Astrocyte (in vitro differentiated cells and primary cell): ENCODE measurements at regions not wholly inside any gene's neighbourhood (a gene's known extent, or its start where the extent isn't known, plus 50 kb on each side); places are given as distances from the start of the nearest gene placed in this dataset.

ENCODE experiments used
- DNase-seq: peaks from one replicate; pipeline ENCODE4 v3.0.0-alpha.2; 2010; ENCODE audit warnings: low read depth
- FAIRE-seq: peaks from 2 replicates; lab custom pipeline; 2011; peaks lifted over from hg19 to GRCh38; lab: Jason Lieb, UNC
- H2AFZ ChIP-seq: 2 replicates; pipeline ENCODE4 v1.6.0; 2012; ENCODE audit warnings: low read depth, low read length, inconsistent platforms
- H3K27ac ChIP-seq: 2 replicates; pipeline ENCODE4 v1.5.1; 2011; ENCODE audit warnings: low read depth, low read length, inconsistent platforms
- H3K27me3 ChIP-seq: 2 replicates; pipeline ENCODE4 v1.6.0; 2011; ENCODE audit warnings: low read length, inconsistent platforms; ENCODE audit not compliant: insufficient read depth
- H3K36me3 ChIP-seq: 2 replicates; pipeline ENCODE4 v1.5.1; 2011; ENCODE audit warnings: low read length, inconsistent platforms; ENCODE audit not compliant: insufficient read depth
- H3K4me1 ChIP-seq: 2 replicates; pipeline ENCODE4 v1.5.1; 2011; ENCODE audit warnings: low read length, inconsistent platforms; ENCODE audit not compliant: insufficient read depth
- H3K4me2 ChIP-seq: 2 replicates; pipeline ENCODE4 v1.6.0; 2012; ENCODE audit warnings: low read length, inconsistent platforms
- H3K4me3 ChIP-seq: 2 replicates; pipeline ENCODE4 v1.5.1; 2011; ENCODE audit warnings: low read depth, mild to moderate bottlenecking, low read length, inconsistent platforms; ENCODE audit not compliant: insufficient read depth
- H3K79me2 ChIP-seq: 2 replicates; pipeline ENCODE4 v1.6.0; 2012; ENCODE audit warnings: mild to moderate bottlenecking, low read length, inconsistent platforms; ENCODE audit not compliant: insufficient read depth
- H3K9ac ChIP-seq: 2 replicates; pipeline ENCODE4 v1.6.0; 2012; ENCODE audit warnings: mild to moderate bottlenecking, low read length, inconsistent platforms
- H3K9me3 ChIP-seq: 2 replicates; pipeline ENCODE4 v1.5.1; 2012; ENCODE audit warnings: low read depth, mild to moderate bottlenecking, low read length, inconsistent platforms; ENCODE audit not compliant: insufficient read depth
- H4K20me1 ChIP-seq: 2 replicates; pipeline ENCODE4 v1.6.0; 2012; ENCODE audit warnings: low read length, inconsistent platforms; ENCODE audit not compliant: insufficient read depth
- H3K27ac Mint-ChIP-seq: one replicate; pipeline ENCODE4 v1.8.0; 2021; ENCODE audit warnings: mild to moderate bottlenecking, mixed read lengths; ENCODE audit not compliant: unreplicated experiment
- H3K27me3 Mint-ChIP-seq: one replicate; pipeline ENCODE4 v1.8.0; 2021; ENCODE audit warnings: low read depth, mixed read lengths; ENCODE audit not compliant: unreplicated experiment
- H3K36me3 Mint-ChIP-seq: one replicate; pipeline ENCODE4 v1.8.0; 2021; ENCODE audit warnings: low read depth, mixed read lengths; ENCODE audit not compliant: unreplicated experiment
- H3K4me1 Mint-ChIP-seq: one replicate; pipeline ENCODE4 v1.8.0; 2021; ENCODE audit warnings: low read depth, mixed read lengths; ENCODE audit not compliant: unreplicated experiment
- H3K4me3 Mint-ChIP-seq: one replicate; pipeline ENCODE4 v1.8.0; 2021; ENCODE audit warnings: mild to moderate bottlenecking, moderate library complexity, mixed read lengths; ENCODE audit not compliant: unreplicated experiment
- H3K9me3 Mint-ChIP-seq: one replicate; pipeline ENCODE4 v1.8.0; 2021; ENCODE audit warnings: mild to moderate bottlenecking, mixed read lengths; ENCODE audit not compliant: unreplicated experiment
- EZH2 ChIP-seq: IDR thresholded peaks from 2 replicates; pipeline ENCODE4 v1.6.1; 2012; ENCODE audit warnings: mild to moderate bottlenecking, low read length, inconsistent platforms; ENCODE audit not compliant: insufficient read depth
- TF ChIP-seq, protein P1 (sequence below): IDR thresholded peaks from 2 replicates; pipeline ENCODE4 v1.5.1; 2011; ENCODE audit warnings: low read depth, mild to moderate bottlenecking, inconsistent platforms, low read length, moderate library complexity; ENCODE audit not compliant: insufficient read depth

DNA sequence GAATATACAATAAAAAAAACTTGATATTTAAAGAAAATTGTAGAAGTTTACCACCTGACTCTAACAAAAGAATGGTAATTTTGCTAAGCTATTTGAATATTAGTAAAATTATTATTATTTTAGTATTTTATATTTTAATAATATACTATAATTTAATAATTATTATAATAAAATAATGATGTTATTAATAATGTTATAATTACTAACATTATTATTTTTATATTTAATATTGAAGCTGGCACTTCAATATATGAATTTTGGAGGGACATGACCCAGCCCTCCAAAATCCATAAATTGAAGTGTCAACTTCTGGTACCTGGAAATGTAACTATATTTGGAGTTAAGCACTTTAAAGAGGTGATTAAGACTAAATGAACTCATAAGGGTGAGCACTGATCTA lies 486.1 kb upstream of the CDH9 start:
- no peak for FAIRE-seq

DNA sequence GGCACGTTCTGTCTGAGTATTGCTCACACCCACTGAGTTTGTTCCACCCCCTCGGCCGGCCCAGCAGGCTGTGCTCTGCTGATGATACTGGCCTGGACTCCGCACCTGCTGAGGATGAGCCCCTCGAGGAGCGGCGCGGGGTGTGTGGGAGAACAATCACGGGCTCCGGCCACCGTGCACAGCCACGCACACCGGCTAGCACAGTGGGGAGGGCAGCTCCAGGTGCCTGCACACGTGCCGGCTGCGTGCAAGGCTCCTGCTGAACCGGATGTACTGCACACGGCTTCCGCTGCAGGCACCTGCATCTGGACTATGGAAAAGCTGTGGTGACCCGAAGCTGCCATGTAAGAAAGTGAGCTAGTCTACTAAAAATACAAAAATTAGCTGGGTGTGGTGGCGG lies 485.2 kb upstream of the CDH9 start:
- peaks cover 3% of the 10 kb centered on the region for H3K9me3 ChIP-seq
- Mint-ChIP-seq H3K9me3 (peaks cover 3% of the 10 kb centered on the region), H3K27ac (no peak overlapping the region), H3K36me3 (no peaks in the 10 kb centered on the region), H3K27me3 (no peaks in the 10 kb centered on the region), H3K4me1 (no peaks in the 10 kb centered on the region), H3K4me3 (no peak overlapping the region)
- H3K27ac ChIP-seq, result no peak overlapping the region
- H3K36me3 ChIP-seq, result no peaks in the 10 kb centered on the region
- no peaks in the 10 kb centered on the region for H3K4me1 ChIP-seq
- TF ChIP-seq, protein P1, sequence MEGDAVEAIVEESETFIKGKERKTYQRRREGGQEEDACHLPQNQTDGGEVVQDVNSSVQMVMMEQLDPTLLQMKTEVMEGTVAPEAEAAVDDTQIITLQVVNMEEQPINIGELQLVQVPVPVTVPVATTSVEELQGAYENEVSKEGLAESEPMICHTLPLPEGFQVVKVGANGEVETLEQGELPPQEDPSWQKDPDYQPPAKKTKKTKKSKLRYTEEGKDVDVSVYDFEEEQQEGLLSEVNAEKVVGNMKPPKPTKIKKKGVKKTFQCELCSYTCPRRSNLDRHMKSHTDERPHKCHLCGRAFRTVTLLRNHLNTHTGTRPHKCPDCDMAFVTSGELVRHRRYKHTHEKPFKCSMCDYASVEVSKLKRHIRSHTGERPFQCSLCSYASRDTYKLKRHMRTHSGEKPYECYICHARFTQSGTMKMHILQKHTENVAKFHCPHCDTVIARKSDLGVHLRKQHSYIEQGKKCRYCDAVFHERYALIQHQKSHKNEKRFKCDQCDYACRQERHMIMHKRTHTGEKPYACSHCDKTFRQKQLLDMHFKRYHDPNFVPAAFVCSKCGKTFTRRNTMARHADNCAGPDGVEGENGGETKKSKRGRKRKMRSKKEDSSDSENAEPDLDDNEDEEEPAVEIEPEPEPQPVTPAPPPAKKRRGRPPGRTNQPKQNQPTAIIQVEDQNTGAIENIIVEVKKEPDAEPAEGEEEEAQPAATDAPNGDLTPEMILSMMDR, result no peak
- no peak for TF ChIP-seq EZH2
- FAIRE-seq, result no peak
- no peaks in the 10 kb centered on the region for H3K27me3 ChIP-seq
- no peaks in the 10 kb centered on the region for H3K79me2 ChIP-seq
- H3K9ac ChIP-seq, result no peak overlapping the region
- H2AFZ ChIP-seq, result no peak overlapping the region
- DNase-seq, result no peak
- H3K4me3 ChIP-seq, result no peak overlapping the region
- no peaks in the 10 kb centered on the region for H4K20me1 ChIP-seq
- H3K4me2 ChIP-seq, result no peak overlapping the region

More for the DNA sequence above, 486.1 kb upstream of the CDH9 start:
- Histone ChIP-seq H3K4me3 (no peak overlapping the region), H3K27ac (no peak overlapping the region), H3K4me2 (no peak overlapping the region), H3K9me3 (peaks cover under 1% of the 10 kb centered on the region), H3K79me2 (no peaks in the 10 kb centered on the region), H2AFZ (no peak overlapping the region), H3K4me1 (no peaks in the 10 kb centered on the region), H3K9ac (no peak overlapping the region), H4K20me1 (no peaks in the 10 kb centered on the region), H3K36me3 (no peaks in the 10 kb centered on the region), H3K27me3 (no peaks in the 10 kb centered on the region)
- Mint-ChIP-seq H3K27me3 (no peaks in the 10 kb centered on the region), H3K4me1 (no peaks in the 10 kb centered on the region), H3K4me3 (no peak overlapping the region), H3K27ac (no peak overlapping the region), H3K9me3 (no peaks in the 10 kb centered on the region), H3K36me3 (no peaks in the 10 kb centered on the region)
- no peak for TF ChIP-seq EZH2
- TF ChIP-seq, protein P1, result no peak
- DNase-seq, result no peak

DNA sequence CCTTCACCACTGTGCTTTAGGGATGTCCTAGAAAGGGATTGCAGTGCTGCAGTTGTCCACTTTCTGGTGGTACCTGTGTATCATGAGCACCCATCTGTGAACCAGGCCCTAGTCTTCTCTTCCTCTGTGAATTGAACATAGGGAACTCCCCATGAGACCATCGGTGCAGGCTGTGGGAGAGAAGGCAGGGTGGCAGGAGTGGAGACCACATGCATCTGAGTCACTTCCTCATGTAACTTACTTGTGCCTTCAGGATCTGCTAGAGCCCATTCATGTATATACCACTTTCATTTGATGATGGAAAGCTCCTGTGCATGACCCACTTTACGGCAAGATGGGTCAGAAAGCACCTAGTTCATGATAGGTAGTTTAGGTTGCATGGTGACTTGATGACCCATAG lies 478.1 kb upstream of the CDH9 start:
- Histone ChIP-seq H3K4me1 (no peaks in the 10 kb centered on the region), H4K20me1 (no peaks in the 10 kb centered on the region), H3K4me2 (no peak overlapping the region), H3K4me3 (no peak overlapping the region), H3K79me2 (no peaks in the 10 kb centered on the region), H3K27me3 (no peaks in the 10 kb centered on the region), H3K9ac (no peak overlapping the region), H3K9me3 (peaks cover 3% of the 10 kb centered on the region), H3K36me3 (no peaks in the 10 kb centered on the region), H3K27ac (no peak overlapping the region), H2AFZ (no peak overlapping the region)
- TF ChIP-seq, protein P1, result no peak
- no peak for TF ChIP-seq EZH2
- Mint-ChIP-seq H3K4me3 (no peak overlapping the region), H3K9me3 (peaks cover 9% of the 10 kb centered on the region), H3K27me3 (no peaks in the 10 kb centered on the region), H3K27ac (no peak overlapping the region), H3K4me1 (no peaks in the 10 kb centered on the region), H3K36me3 (no peaks in the 10 kb centered on the region)
- DNase-seq (no peak), FAIRE-seq (no peak)
